DOHH2 (cell line): ENCODE measurements at regions not wholly inside any gene's neighbourhood (a gene's known extent, or its start where the extent isn't known, plus 50 kb on each side); places are given as distances from the start of the nearest gene placed in this dataset.

Experiments
- EZH2phosphoT487 ChIP-seq: fragments of 200-600 bp; sonication (generic); IDR thresholded peaks from 2 replicates; pipeline ENCODE4 v1.6.1; 2017; ENCODE audit warnings: borderline replicate concordance, mild to moderate bottlenecking, antibody characterized with exemption, low read length, moderate library complexity, mixed read lengths
- TF ChIP-seq, protein P1 (sequence below): fragments of 200-600 bp; sonication (generic); IDR thresholded peaks from one replicate; pipeline ENCODE4 v1.5.1; 2014; ENCODE audit warnings: antibody characterized with exemption, mild to moderate bottlenecking, low read depth, low read length; ENCODE audit not compliant: poor library complexity, severe bottlenecking

DNA sequence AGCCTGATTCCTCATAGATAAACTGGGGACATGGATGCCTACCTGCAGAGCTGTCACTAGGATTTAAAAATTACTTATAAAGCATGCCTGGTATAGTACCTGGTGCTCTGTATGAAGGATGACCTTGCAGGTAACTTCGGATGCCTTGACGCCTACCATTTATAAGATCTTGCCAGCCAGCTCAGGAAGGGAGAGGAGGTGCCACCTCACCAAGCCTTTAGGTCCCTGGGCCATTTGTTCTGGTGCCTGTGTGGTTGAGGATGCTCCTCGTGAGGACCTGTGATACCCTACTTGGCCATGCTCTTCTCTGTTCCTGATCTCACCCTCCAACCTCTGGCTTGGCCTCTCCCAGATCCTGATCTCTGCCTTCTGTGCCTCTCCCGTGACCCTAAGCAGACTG lies 85.2 kb downstream of the FDX1 start:
- TF ChIP-seq, protein P1, sequence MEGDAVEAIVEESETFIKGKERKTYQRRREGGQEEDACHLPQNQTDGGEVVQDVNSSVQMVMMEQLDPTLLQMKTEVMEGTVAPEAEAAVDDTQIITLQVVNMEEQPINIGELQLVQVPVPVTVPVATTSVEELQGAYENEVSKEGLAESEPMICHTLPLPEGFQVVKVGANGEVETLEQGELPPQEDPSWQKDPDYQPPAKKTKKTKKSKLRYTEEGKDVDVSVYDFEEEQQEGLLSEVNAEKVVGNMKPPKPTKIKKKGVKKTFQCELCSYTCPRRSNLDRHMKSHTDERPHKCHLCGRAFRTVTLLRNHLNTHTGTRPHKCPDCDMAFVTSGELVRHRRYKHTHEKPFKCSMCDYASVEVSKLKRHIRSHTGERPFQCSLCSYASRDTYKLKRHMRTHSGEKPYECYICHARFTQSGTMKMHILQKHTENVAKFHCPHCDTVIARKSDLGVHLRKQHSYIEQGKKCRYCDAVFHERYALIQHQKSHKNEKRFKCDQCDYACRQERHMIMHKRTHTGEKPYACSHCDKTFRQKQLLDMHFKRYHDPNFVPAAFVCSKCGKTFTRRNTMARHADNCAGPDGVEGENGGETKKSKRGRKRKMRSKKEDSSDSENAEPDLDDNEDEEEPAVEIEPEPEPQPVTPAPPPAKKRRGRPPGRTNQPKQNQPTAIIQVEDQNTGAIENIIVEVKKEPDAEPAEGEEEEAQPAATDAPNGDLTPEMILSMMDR = no peak
- TF ChIP-seq EZH2phosphoT487 = no peak
